ENCODE measurements at regions not wholly inside any gene's neighbourhood (a gene's known extent, or its start where the extent isn't known, plus 50 kb on each side); places are given as distances from the start of the nearest gene placed in this dataset.

GRCh38 chr5:73274121-73274520 is 101.1 kb downstream of the TMEM174 start:
- no peak for DNase-seq
- no peak overlapping the region for H3K27ac ChIP-seq

GRCh38 chr5:73273379-73274050 is 100.5 kb downstream of the TMEM174 start:
- DNase-seq = no peak
- TF ChIP-seq CTCF (IDR thresholded peaks at IDR 0.05) = no peak
- Histone ChIP-seq H3K27ac (no peak overlapping the region), H3K9me3 (no peaks in the 10 kb centered on the region), H3K36me3 (no peaks in the 10 kb centered on the region), H3K4me1 (no peaks in the 10 kb centered on the region), H3K4me3 (no peak overlapping the region), H3K27me3 (ENCODE audit: low read depth) (no peaks in the 10 kb centered on the region)
- intact Hi-C loops (cut with DNase I) = no loop called here
- ATAC-seq = peak; percentile 80 to 83

More at GRCh38 chr5:73274121-73274520, 101.1 kb downstream of the TMEM174 start:
- H3K4me3 ChIP-seq = no peak overlapping the region
- H3K9me3 ChIP-seq = no peaks in the 10 kb centered on the region
- no peaks in the 10 kb centered on the region for H3K36me3 ChIP-seq
- H3K4me1 ChIP-seq = no peaks in the 10 kb centered on the region
- intact Hi-C loops (cut with DNase I) = no loop called here
- no peaks in the 10 kb centered on the region for H3K27me3 ChIP-seq (ENCODE audit: low read depth)
- ATAC-seq = no peak
- TF ChIP-seq CTCF (IDR thresholded peaks at IDR 0.05) = no peak

- H3K4me1 ChIP-seq = no peaks in the 10 kb centered on the region
- no peaks in the 10 kb centered on the region for H3K36me3 ChIP-seq
- H3K9me3 ChIP-seq = no peaks in the 10 kb centered on the region
- no peak overlapping the region for H3K27ac ChIP-seq
- ATAC-seq (no peak), DNase-seq (no peak)
- intact Hi-C loops (cut with DNase I) = no loop called here
- no peak for TF ChIP-seq CTCF (IDR thresholded peaks at IDR 0.05)
- H3K27me3 ChIP-seq (ENCODE audit: low read depth) = peaks cover 3% of the 10 kb centered on the region
- no peak overlapping the region for H3K4me3 ChIP-seq
Measured at GRCh38 chr5:73272351-73272750, 99.4 kb downstream of the TMEM174 start.

- Histone ChIP-seq H3K36me3 (no peaks in the 10 kb centered on the region), H3K4me1 (no peaks in the 10 kb centered on the region), H3K9me3 (no peaks in the 10 kb centered on the region), H3K27ac (no peak overlapping the region), H3K27me3 (ENCODE audit: low read depth) (peaks cover 6% of the 10 kb centered on the region), H3K4me3 (no peak overlapping the region)
- TF ChIP-seq CTCF (IDR thresholded peaks at IDR 0.05) = no peak
- DNase-seq = no peak
- intact Hi-C loops (cut with DNase I) = no loop called here
- ATAC-seq = no peak
Measured at GRCh38 chr5:73268826-73269225, 95.8 kb downstream of the TMEM174 start.

- ATAC-seq (no peak), DNase-seq (no peak)
- H3K4me1 ChIP-seq = no peaks in the 10 kb centered on the region
- no peaks in the 10 kb centered on the region for H3K9me3 ChIP-seq
- H3K27ac ChIP-seq = no peak overlapping the region
- intact Hi-C loops (cut with DNase I) = no loop called here
- H3K4me3 ChIP-seq = peak overlapping the region; percentile 9
- no peaks in the 10 kb centered on the region for H3K36me3 ChIP-seq
- TF ChIP-seq CTCF (IDR thresholded peaks at IDR 0.05) = no peak
- peaks cover 6% of the 10 kb centered on the region for H3K27me3 ChIP-seq (ENCODE audit: low read depth)
Measured at GRCh38 chr5:73267766-73268435, 94.9 kb downstream of the TMEM174 start.

Measured in lower lobe of right lung (tissue), 2 donors.